ENCODE measurements at regions not wholly inside any gene's neighbourhood (a gene's known extent, or its start where the extent isn't known, plus 50 kb on each side); places are given as distances from the start of the nearest gene placed in this dataset.

GRCh38 chr4:114481856-114482255 is 116.8 kb upstream of the UGT8 start:
- TF ChIP-seq CTCF (IDR thresholded peaks at IDR 0.05; ENCODE audit: low read depth, low read length): no peak
- no peaks in the 10 kb centered on the region for H3K36me3 ChIP-seq
- H3K27me3 ChIP-seq (ENCODE audit: insufficient read depth, low read depth, severe bottlenecking): no peaks in the 10 kb centered on the region
- H3K4me3 ChIP-seq (ENCODE audit: low read depth, low read length): no peak overlapping the region
- no peak overlapping the region for H3K27ac ChIP-seq
- no peak for DNase-seq
- H3K9me3 ChIP-seq (ENCODE audit: severe bottlenecking): no peaks in the 10 kb centered on the region

GRCh38 chr4:114487101-114487500 is 111.5 kb upstream of the UGT8 start:
- no peaks in the 10 kb centered on the region for H3K9me3 ChIP-seq (ENCODE audit: severe bottlenecking)
- TF ChIP-seq CTCF (IDR thresholded peaks at IDR 0.05; ENCODE audit: low read depth, low read length): no peak
- no peaks in the 10 kb centered on the region for H3K36me3 ChIP-seq
- no peak overlapping the region for H3K4me3 ChIP-seq (ENCODE audit: low read depth, low read length)
- H3K27ac ChIP-seq: no peak overlapping the region
- no peaks in the 10 kb centered on the region for H3K27me3 ChIP-seq (ENCODE audit: insufficient read depth, low read depth, severe bottlenecking)
- DNase-seq: no peak

- H3K36me3 ChIP-seq: no peaks in the 10 kb centered on the region
- TF ChIP-seq CTCF (IDR thresholded peaks at IDR 0.05; ENCODE audit: low read depth, low read length): no peak
- peaks cover 9% of the 10 kb centered on the region for H3K9me3 ChIP-seq (ENCODE audit: severe bottlenecking)
- DNase-seq: no peak
- no peak overlapping the region for H3K4me3 ChIP-seq (ENCODE audit: low read depth, low read length)
- H3K27ac ChIP-seq: no peak overlapping the region
- no peaks in the 10 kb centered on the region for H3K27me3 ChIP-seq (ENCODE audit: insufficient read depth, low read depth, severe bottlenecking)
Measured at GRCh38 chr4:114488301-114488982, 110.2 kb upstream of the UGT8 start.

DNA sequence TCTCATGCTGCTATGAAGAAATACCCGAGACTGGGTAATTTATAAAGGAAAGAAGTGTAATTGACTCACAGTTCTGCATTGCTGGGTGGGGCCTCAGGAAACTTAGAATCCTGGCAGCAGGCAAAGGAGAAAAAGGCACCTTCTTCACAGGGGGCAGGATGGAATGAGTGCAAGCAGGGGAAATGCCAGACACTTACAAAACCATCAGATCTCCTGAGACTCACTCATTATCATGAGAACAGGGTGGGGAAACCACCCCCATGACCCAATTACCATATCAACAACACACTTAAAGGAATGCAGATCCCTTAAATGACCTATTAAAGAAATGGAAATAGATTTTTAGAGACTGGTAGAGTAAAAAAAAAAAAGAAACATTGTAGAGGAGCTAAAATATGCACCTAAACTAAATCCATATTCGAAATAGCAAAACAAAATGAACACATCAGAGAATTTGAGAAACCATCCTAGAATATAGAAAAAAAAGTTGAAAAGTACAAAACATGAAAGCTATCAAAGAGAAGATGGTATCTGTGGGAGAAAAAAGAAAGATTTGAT is 104.3 kb upstream of the UGT8 start:
- peaks cover 10% of the 10 kb centered on the region for H3K9me3 ChIP-seq (ENCODE audit: severe bottlenecking)
- H3K27me3 ChIP-seq (ENCODE audit: insufficient read depth, low read depth, severe bottlenecking): no peaks in the 10 kb centered on the region
- H3K27ac ChIP-seq: no peak overlapping the region
- no peaks in the 10 kb centered on the region for H3K36me3 ChIP-seq
- no peak for DNase-seq
- TF ChIP-seq CTCF (IDR thresholded peaks at IDR 0.05; ENCODE audit: low read depth, low read length): no peak
- no peak overlapping the region for H3K4me3 ChIP-seq (ENCODE audit: low read depth, low read length)

- Histone ChIP-seq H3K27me3 (ENCODE audit: insufficient read depth, low read depth, severe bottlenecking) (no peaks in the 10 kb centered on the region), H3K4me3 (ENCODE audit: low read depth, low read length) (no peak overlapping the region), H3K36me3 (no peaks in the 10 kb centered on the region), H3K9me3 (ENCODE audit: severe bottlenecking) (peaks cover 10% of the 10 kb centered on the region), H3K27ac (no peak overlapping the region)
- DNase-seq: no peak
- TF ChIP-seq CTCF (IDR thresholded peaks at IDR 0.05; ENCODE audit: low read depth, low read length): no peak
Measured at GRCh38 chr4:114495471-114495928, 103.1 kb upstream of the UGT8 start.

DNA sequence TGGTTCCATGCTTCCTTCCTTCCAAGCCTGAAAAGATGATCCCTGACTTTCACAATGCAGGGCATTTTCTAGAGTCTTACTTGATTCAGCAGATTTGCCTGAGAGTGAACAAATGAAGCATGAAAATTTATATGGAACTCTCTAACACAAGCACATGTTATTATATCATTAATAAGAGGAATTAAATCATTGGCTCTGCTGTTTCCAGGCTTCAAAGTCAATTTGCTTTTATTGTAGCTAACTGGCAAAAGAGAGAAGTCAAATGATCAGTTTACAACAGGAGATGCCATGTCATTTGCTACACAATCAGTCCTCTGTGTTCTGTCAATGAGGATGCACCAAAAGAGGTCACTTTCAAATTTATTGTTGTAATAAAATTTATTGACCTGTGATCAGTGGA is 101.5 kb upstream of the UGT8 start:
- Histone ChIP-seq H3K27me3 (ENCODE audit: insufficient read depth, low read depth, severe bottlenecking) (no peaks in the 10 kb centered on the region), H3K9me3 (ENCODE audit: severe bottlenecking) (peaks cover 10% of the 10 kb centered on the region), H3K4me3 (ENCODE audit: low read depth, low read length) (no peak overlapping the region), H3K36me3 (no peaks in the 10 kb centered on the region), H3K27ac (no peak overlapping the region)
- no peak for TF ChIP-seq CTCF (IDR thresholded peaks at IDR 0.05; ENCODE audit: low read depth, low read length)
- no peak for DNase-seq

Data from WERI-Rb-1 (cell line).